ENCODE measurements at regions not wholly inside any gene's neighbourhood (a gene's known extent, or its start where the extent isn't known, plus 50 kb on each side); places are given as distances from the start of the nearest gene placed in this dataset.
"Not testable (repeated sequence)": the region's sequence is repeated elsewhere in the genome, so short reads cannot be mapped to it uniquely, and the experiment has no call there.

GRCh38 chr20:30419871-30420420 lies 837.5 kb upstream of the DEFB115 start:
- TF ChIP-seq CTCF (IDR thresholded peaks at IDR 0.05; ENCODE audit: insufficient read depth, low read depth, low read length); EZH2 (IDR thresholded peaks at IDR 0.05; ENCODE audit: insufficient read depth, low read length): not testable (repeated sequence)
